Naive thymus-derived CD4-positive, alpha-beta T cell (primary cell): ENCODE measurements at regions not wholly inside any gene's neighbourhood (a gene's known extent, or its start where the extent isn't known, plus 50 kb on each side); places are given as distances from the start of the nearest gene placed in this dataset.

Experiments
- ATAC-seq: fragments of 150-1000 bp; cut with Tn5 transposase; 2 replicates; pipeline ENCODE4 v1.10.0; 2021; ENCODE audit warnings: mild to moderate bottlenecking, moderate library complexity
- CTCF ChIA-PET: fragments of 350-600 bp; sonication (Branson Sonifier 250); formaldehyde crosslinking; loops from one replicate; lab custom pipeline; 2021; ENCODE audit warnings: antibody characterized with exemption; lab: Charles Lee
- POLR2A ChIA-PET: fragments of 350-600 bp; sonication (Branson Sonifier 250); formaldehyde crosslinking; loops from one replicate; lab custom pipeline; 2021; ENCODE audit warnings: antibody characterized with exemption, inconsistent platforms; lab: Charles Lee
- DNase-seq, 9 donors: peaks; one replicate each; pipeline versions ENCODE4 v3.0.0 to v3.0.0-alpha.2; 2020 to 2022; ENCODE audit warnings: mixed read lengths in 1 of 9
- H3K27ac ChIP-seq: one replicate; pipeline ENCODE4 v1.7.0; 2013; ENCODE audit warnings: mild to moderate bottlenecking, low read depth, low read length, moderate library complexity
- H3K27me3 ChIP-seq, 2 donors: one replicate each; pipeline ENCODE4 v1.7.0; 2013; ENCODE audit warnings: low read length in 2 of 2, mild to moderate bottlenecking in 2 of 2, moderate library complexity in 2 of 2; ENCODE audit not compliant: control insufficient read depth in 2 of 2, insufficient read depth in 2 of 2
- H3K36me3 ChIP-seq, 3 experiments: 1 replicate in 2 of 3; 2 replicates in 1 of 3; pipeline ENCODE4 v1.7.0; 2013; ENCODE audit warnings: low read length in 3 of 3, mild to moderate bottlenecking in 3 of 3, moderate library complexity in 1 of 3; ENCODE audit not compliant: insufficient read depth in 3 of 3, control insufficient read depth in 2 of 3
- H3K4me1 ChIP-seq, 2 donors: one replicate each; pipeline ENCODE4 v1.7.0; 2013; ENCODE audit warnings: low read length in 2 of 2, mild to moderate bottlenecking in 2 of 2, moderate library complexity in 1 of 2; ENCODE audit not compliant: control insufficient read depth in 2 of 2, insufficient read depth in 2 of 2
- H3K4me3 ChIP-seq: 2 replicates; pipeline ENCODE4 v1.7.0; 2013; ENCODE audit warnings: mild to moderate bottlenecking, low read length
- H3K9me3 ChIP-seq, 3 experiments: 1 replicate in 2 of 3; 2 replicates in 1 of 3; pipeline ENCODE4 v1.7.0; 2013; ENCODE audit warnings: low read length in 3 of 3; ENCODE audit not compliant: control insufficient read depth in 2 of 3
- H3K27ac Mint-ChIP-seq, 9 donors: one replicate each; pipeline ENCODE4 v1.8.0; 2020 to 2022; ENCODE audit warnings: mixed read lengths in 9 of 9, mild to moderate bottlenecking in 8 of 9, moderate library complexity in 5 of 9, inconsistent platforms in 2 of 9
- H3K27me3 Mint-ChIP-seq, 5 donors: one replicate each; pipeline ENCODE4 v1.8.0; 2021 to 2022; ENCODE audit warnings: mixed read lengths in 5 of 5, mild to moderate bottlenecking in 1 of 5
- H3K36me3 Mint-ChIP-seq, 5 donors: one replicate each; pipeline ENCODE4 v1.8.0; 2020 to 2022; ENCODE audit warnings: mixed read lengths in 5 of 5, mild to moderate bottlenecking in 3 of 5, inconsistent platforms in 1 of 5
- H3K4me1 Mint-ChIP-seq, 7 donors: one replicate each; pipeline ENCODE4 v1.8.0; 2020 to 2022; ENCODE audit warnings: mixed read lengths in 7 of 7, mild to moderate bottlenecking in 3 of 7, inconsistent platforms in 1 of 7
- H3K4me3 Mint-ChIP-seq, 10 donors: one replicate each; pipeline ENCODE4 v1.8.0; 2020 to 2022; ENCODE audit warnings: mild to moderate bottlenecking in 10 of 10, mixed read lengths in 10 of 10, moderate library complexity in 6 of 10, inconsistent platforms in 2 of 10
- H3K9me3 Mint-ChIP-seq, 11 donors: one replicate each; pipeline ENCODE4 v1.8.0; 2020 to 2022; ENCODE audit warnings: mixed read lengths in 11 of 11, mild to moderate bottlenecking in 4 of 11, inconsistent platforms in 1 of 11, moderate library complexity in 1 of 11
- intact Hi-C, 2 donors: fragments of 100-400 bp; cut with micrococcal nuclease; formaldehyde crosslinking; loops; one replicate each; pipeline ENCODE4 v1.15.1; 2023

DNA sequence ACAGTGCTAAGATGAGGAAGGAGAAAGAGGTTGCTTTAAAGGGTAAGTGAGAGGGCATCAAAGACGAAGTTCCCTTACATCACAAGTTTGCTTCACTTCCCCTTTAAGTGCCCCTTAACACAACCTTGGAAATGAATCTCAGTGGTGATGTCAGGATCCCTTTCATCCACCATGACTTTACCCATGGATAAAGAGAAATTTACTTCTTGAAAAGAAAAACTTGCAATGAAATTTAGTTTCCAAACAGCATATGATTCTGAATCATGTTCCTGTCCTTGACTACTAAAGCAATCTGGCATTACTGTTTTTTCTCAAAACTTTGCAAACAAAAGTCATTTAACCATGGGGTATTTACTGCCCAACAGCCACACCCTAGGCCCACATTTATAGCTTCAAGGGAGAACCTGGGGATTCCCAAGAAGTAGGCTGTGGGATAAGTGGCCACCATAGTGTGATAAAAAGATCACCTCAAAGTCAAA is 135.9 kb downstream of the ITGB8 start:
- Mint-ChIP-seq H3K27ac (no peak overlapping the region), H3K36me3 (no peaks in the 10 kb centered on the region), H3K9me3 (peaks cover 0 to 5% (median 1%) of the 10 kb centered on the region in 11 donors), H3K4me1 (no peaks in the 10 kb centered on the region), H3K27me3 (peaks cover 0 to 5% (median 0%) of the 10 kb centered on the region in 5 donors), H3K4me3 (no peak overlapping the region)
- Histone ChIP-seq H3K4me3 (no peak overlapping the region), H3K9me3 (no peaks in the 10 kb centered on the region), H3K27me3 (no peaks in the 10 kb centered on the region), H3K36me3 (no peaks in the 10 kb centered on the region), H3K27ac (no peak overlapping the region), H3K4me1 (no peaks in the 10 kb centered on the region)
- ChIA-PET POLR2A (no interaction called here), CTCF (no interaction called here)
- intact Hi-C loops: no loop called here
- ATAC-seq: peak; percentile 79
- no peak for DNase-seq

DNA sequence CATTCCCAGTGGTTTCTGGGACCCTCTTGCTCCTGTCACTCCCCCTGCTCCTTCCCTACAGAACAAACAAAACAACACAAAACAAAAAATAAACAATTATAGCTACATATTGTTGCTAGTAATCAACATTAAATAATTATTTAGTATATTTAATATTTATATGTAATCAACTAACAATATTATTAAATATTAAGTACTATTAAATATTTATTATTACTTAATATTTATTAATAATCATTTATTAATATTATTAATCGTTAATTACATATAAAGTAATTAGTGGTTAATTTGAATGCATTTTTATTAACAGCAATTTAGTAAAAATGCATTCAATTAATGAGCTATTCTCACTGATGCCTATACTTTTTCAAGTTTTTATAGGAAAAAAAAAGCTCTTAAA is 139.4 kb downstream of the ITGB8 start:
- ChIA-PET POLR2A (no interaction called here), CTCF (no interaction called here)
- peaks cover 0 to 5% (median 0%) of the 10 kb centered on the region in 11 donors for H3K9me3 Mint-ChIP-seq
- no peak overlapping the region for H3K4me3 Mint-ChIP-seq
- no peak overlapping the region for H3K27ac Mint-ChIP-seq
- H3K9me3 ChIP-seq: no peaks in the 10 kb centered on the region
- H3K36me3 ChIP-seq: no peaks in the 10 kb centered on the region
- no peak overlapping the region for H3K27ac ChIP-seq
- H3K4me1 ChIP-seq: no peaks in the 10 kb centered on the region
- H3K36me3 Mint-ChIP-seq: no peaks in the 10 kb centered on the region
- DNase-seq (no peak), ATAC-seq (no peak)
- no peaks in the 10 kb centered on the region for H3K4me1 Mint-ChIP-seq
- H3K27me3 ChIP-seq: no peaks in the 10 kb centered on the region
- intact Hi-C loops: no loop called here
- H3K4me3 ChIP-seq: no peak overlapping the region
- peaks cover 0 to 10% (median 0%) of the 10 kb centered on the region in 5 donors for H3K27me3 Mint-ChIP-seq

DNA sequence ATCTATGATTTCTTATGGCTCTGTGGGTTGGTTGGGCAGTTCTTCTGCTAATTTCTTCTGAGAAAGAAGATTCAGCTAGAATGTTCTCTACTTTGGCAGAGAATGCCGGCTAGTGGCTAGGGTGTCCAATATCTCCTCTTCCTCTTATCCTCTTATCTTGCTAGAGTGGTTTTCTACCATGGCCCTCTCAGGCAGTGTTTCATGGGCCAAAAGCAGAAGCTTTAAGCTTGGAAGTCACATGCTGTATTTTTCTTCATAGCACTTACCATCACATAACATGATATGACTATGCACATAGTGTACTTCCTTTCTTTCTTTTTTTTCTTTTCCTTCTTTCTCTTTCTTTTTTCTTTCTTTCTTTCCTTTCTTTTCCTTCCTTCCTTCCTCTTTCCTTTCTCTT is 140.0 kb downstream of the ITGB8 start:
- peaks cover 0 to 10% (median 0%) of the 10 kb centered on the region in 5 donors for H3K27me3 Mint-ChIP-seq
- POLR2A ChIA-PET: no interaction called here

DNA sequence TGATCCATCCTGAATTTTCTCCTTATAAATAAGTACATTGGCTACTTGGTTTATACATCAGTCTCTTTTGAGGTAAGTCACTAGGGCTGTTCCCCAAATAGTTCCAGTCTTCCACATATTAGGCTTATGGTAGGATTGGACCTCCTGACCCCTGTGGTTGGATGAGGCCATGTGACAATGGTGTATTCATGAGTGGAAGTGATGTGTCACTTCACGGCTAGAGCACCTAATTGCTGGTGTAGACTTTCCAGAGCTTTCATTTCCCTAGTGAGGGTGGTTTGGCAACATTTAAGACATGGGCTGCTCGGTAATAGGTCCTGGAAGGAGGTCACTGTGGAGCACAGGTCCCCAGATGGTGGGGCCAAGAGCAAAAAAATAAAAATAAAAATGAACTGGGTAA is 141.2 kb upstream of the ABCB5 start:
- CTCF ChIA-PET: no interaction called here
- H3K4me1 ChIP-seq: no peaks in the 10 kb centered on the region
- no peak overlapping the region for H3K4me3 Mint-ChIP-seq

More for the DNA sequence above, 140.0 kb downstream of the ITGB8 start:
- Histone ChIP-seq H3K4me3 (no peak overlapping the region), H3K36me3 (no peaks in the 10 kb centered on the region), H3K4me1 (no peaks in the 10 kb centered on the region), H3K9me3 (no peaks in the 10 kb centered on the region), H3K27ac (no peak overlapping the region), H3K27me3 (no peaks in the 10 kb centered on the region)
- Mint-ChIP-seq H3K27ac (no peak overlapping the region), H3K4me1 (no peaks in the 10 kb centered on the region), H3K36me3 (no peaks in the 10 kb centered on the region), H3K9me3 (peaks cover 0 to 5% (median 0%) of the 10 kb centered on the region in 11 donors), H3K4me3 (no peak overlapping the region)
- ATAC-seq: peak; percentile 74
- intact Hi-C loops: no loop called here
- CTCF ChIA-PET: no interaction called here
- DNase-seq: no peak

DNA sequence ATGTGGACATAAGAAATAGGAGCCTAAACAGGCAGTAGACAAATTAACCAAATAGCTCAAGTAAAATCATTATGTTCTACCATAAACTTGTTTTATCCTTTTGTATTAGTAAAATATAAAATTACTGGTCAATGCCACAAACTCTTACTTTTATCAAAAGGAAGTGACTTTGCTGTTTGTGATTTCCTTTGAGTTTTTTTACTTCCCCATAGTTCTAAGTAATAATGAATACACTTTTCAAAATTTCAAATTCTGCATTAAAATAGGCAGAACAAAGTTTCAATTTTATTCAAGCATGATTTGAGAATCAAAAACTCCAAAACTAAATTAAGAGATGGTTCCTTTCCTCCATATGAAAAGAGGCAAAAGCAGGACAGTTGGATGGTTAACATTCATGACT is 139.7 kb upstream of the ABCB5 start:
- Mint-ChIP-seq H3K27me3 (peaks cover 0 to 10% (median 0%) of the 10 kb centered on the region in 5 donors), H3K4me3 (no peak overlapping the region), H3K36me3 (no peaks in the 10 kb centered on the region), H3K4me1 (no peaks in the 10 kb centered on the region), H3K9me3 (peaks cover 0 to 5% (median 0%) of the 10 kb centered on the region in 11 donors), H3K27ac (no peak overlapping the region)
- H3K4me3 ChIP-seq: no peak overlapping the region
- CTCF ChIA-PET: no interaction called here
- no peaks in the 10 kb centered on the region for H3K9me3 ChIP-seq
- POLR2A ChIA-PET: no interaction called here
- DNase-seq: no peak
- H3K27ac ChIP-seq: no peak overlapping the region
- ATAC-seq: no peak
- no peaks in the 10 kb centered on the region for H3K4me1 ChIP-seq
- no peaks in the 10 kb centered on the region for H3K27me3 ChIP-seq
- no peaks in the 10 kb centered on the region for H3K36me3 ChIP-seq
- intact Hi-C loops: no loop called here

More for the DNA sequence above, 141.2 kb upstream of the ABCB5 start:
- H3K4me1 Mint-ChIP-seq: no peaks in the 10 kb centered on the region
- H3K4me3 ChIP-seq: no peak overlapping the region
- peaks cover 0 to 5% (median 0%) of the 10 kb centered on the region in 11 donors for H3K9me3 Mint-ChIP-seq
- intact Hi-C loops: no loop called here
- no peaks in the 10 kb centered on the region for H3K9me3 ChIP-seq
- no peak overlapping the region for H3K27ac Mint-ChIP-seq
- H3K27me3 Mint-ChIP-seq: peaks cover 0 to 10% (median 0%) of the 10 kb centered on the region in 5 donors
- POLR2A ChIA-PET: no interaction called here
- no peaks in the 10 kb centered on the region for H3K27me3 ChIP-seq
- no peak overlapping the region for H3K27ac ChIP-seq
- peak; percentile 20 for ATAC-seq
- no peaks in the 10 kb centered on the region for H3K36me3 ChIP-seq
- DNase-seq: no peak
- no peaks in the 10 kb centered on the region for H3K36me3 Mint-ChIP-seq

DNA sequence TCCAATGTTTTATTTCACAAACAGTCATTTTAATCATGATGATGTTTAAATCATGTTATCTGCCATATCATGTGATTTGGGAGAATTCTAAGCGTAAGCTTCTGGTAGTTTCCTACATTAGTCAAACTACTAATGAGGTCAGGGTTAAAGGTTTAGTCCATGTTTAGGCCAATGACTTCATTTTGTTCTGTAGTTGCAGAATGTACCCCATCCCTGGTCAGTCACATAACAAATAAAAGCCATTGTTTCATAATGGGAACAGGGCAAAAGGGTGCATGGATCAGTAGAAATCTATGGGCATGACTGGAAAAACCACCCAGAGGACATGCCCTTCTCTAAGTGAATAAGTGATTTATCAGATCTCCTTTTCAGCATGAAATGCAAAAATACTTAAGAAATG is 138.4 kb upstream of the ABCB5 start:
- Histone ChIP-seq H3K4me1 (no peaks in the 10 kb centered on the region), H3K36me3 (no peaks in the 10 kb centered on the region), H3K27me3 (no peaks in the 10 kb centered on the region), H3K4me3 (no peak overlapping the region), H3K27ac (no peak overlapping the region), H3K9me3 (no peaks in the 10 kb centered on the region)
- H3K27me3 Mint-ChIP-seq: peaks cover 0 to under 1% (median 0%) of the 10 kb centered on the region in 5 donors
- H3K27ac Mint-ChIP-seq: no peak overlapping the region
- CTCF ChIA-PET: no interaction called here
- POLR2A ChIA-PET: no interaction called here
- intact Hi-C loops: no loop called here
- no peak for DNase-seq
- H3K36me3 Mint-ChIP-seq: no peaks in the 10 kb centered on the region
- ATAC-seq: no peak
- no peak overlapping the region for H3K4me3 Mint-ChIP-seq
- H3K4me1 Mint-ChIP-seq: no peaks in the 10 kb centered on the region
- H3K9me3 Mint-ChIP-seq: peaks cover 0 to 5% (median 0%) of the 10 kb centered on the region in 11 donors

DNA sequence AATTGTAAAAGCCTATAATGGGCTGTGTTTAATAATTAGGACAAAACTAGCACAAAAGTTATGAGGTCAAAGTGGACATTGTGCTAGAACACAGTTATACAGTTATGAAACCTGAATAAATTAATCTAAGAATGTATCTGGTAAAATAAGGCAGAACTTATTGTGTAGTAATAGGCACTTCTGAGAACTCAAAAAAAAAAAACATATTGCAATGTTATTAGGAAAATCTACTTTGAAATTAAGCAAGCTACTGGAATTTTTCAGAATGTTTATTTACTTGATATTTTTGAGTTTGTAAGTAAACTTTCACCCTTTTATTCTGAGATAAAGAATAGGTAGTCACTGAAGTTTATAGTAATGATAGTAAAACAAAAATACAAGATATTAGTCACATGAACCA is 135.8 kb upstream of the ABCB5 start:
- Mint-ChIP-seq H3K27me3 (peaks cover 0 to 4% (median 0%) of the 10 kb centered on the region in 5 donors), H3K27ac (no peak overlapping the region), H3K36me3 (no peaks in the 10 kb centered on the region), H3K4me1 (no peaks in the 10 kb centered on the region), H3K9me3 (peaks cover 0 to 9% (median 0%) of the 10 kb centered on the region in 11 donors), H3K4me3 (no peak overlapping the region)
- intact Hi-C loops: no loop called here
- no peak overlapping the region for H3K27ac ChIP-seq
- CTCF ChIA-PET: interaction anchor here (0.7 kb wide), 1 partner anchor 11 kb away, joined by 4 read pairs; no protein-coding TSS in a partner anchor
- POLR2A ChIA-PET: no interaction called here
- no peaks in the 10 kb centered on the region for H3K27me3 ChIP-seq
- H3K4me1 ChIP-seq: no peaks in the 10 kb centered on the region
- DNase-seq (no peak), ATAC-seq (no peak)
- H3K9me3 ChIP-seq: no peaks in the 10 kb centered on the region
- H3K36me3 ChIP-seq: no peaks in the 10 kb centered on the region
- no peak overlapping the region for H3K4me3 ChIP-seq
